GM13976 (cell line): ENCODE measurements at regions not wholly inside any gene's neighbourhood (a gene's known extent, or its start where the extent isn't known, plus 50 kb on each side); places are given as distances from the start of the nearest gene placed in this dataset.

Experiments
- DNase-seq: peaks from one replicate; pipeline ENCODE4 v3.0.0; 2012; ENCODE audit warnings: low spot score
- in situ Hi-C: fragments of 300-500 bp; cut with MboI; formaldehyde crosslinking; loops from one replicate; pipeline ENCODE4 v1.12.0; 2022; ENCODE audit warnings: low sequenced_read_pairs, mixed read lengths, inconsistent platforms; ENCODE audit not compliant: unreplicated experiment
- TF ChIP-seq, protein P1 (sequence below): IDR thresholded peaks from 2 replicates; pipeline ENCODE4 v1.5.1; 2012; ENCODE audit warnings: borderline replicate concordance, mild to moderate bottlenecking; ENCODE audit not compliant: insufficient read depth; ENCODE audit errors: extremely low read depth, missing control alignments, control extremely low read depth

DNA sequence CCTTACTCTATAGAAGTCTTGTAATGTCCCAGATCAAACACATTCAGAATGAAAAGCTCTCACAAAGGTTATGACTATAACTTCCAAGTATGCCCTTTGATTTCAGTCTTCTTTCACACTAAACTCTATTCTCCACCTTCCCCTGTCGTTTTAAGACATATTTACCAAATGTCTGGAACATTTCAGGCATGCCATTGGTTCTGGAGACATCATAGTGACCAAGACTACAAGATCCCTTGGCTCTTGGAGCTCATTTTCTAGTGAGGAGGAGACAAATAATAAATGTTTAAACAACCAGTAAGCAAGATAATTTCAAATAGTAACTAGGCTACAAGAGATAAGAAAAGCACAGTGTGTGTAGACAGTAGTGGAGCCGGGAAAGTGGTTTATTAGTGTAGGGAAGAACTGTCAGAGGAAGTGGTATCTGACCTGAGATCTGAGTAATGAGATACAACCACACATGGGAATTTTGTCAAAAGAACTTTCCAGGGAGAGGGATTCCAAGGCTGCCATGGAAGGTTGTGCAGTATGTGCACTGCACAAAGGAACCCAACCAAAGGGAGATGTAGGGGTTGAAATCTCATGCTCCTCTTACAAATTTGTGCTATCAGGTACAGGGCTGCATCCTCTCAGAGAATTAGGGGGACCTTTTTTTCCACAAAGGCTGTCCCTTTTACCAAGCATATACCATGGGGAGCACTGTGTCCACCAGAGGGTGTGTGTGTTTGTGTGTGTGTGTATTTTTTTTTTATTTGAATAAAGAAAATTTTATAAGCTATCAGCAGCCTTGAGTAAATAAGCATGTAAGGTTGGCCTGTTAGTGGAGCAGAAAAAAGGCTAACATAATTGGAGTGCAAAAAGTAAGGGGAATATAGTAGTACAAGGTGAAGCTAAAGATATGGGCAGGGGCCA is 1279.1 kb upstream of the WWC1 start:
- in situ Hi-C loops = no loop called here
- TF ChIP-seq, protein P1, sequence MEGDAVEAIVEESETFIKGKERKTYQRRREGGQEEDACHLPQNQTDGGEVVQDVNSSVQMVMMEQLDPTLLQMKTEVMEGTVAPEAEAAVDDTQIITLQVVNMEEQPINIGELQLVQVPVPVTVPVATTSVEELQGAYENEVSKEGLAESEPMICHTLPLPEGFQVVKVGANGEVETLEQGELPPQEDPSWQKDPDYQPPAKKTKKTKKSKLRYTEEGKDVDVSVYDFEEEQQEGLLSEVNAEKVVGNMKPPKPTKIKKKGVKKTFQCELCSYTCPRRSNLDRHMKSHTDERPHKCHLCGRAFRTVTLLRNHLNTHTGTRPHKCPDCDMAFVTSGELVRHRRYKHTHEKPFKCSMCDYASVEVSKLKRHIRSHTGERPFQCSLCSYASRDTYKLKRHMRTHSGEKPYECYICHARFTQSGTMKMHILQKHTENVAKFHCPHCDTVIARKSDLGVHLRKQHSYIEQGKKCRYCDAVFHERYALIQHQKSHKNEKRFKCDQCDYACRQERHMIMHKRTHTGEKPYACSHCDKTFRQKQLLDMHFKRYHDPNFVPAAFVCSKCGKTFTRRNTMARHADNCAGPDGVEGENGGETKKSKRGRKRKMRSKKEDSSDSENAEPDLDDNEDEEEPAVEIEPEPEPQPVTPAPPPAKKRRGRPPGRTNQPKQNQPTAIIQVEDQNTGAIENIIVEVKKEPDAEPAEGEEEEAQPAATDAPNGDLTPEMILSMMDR = no peak
- DNase-seq = no peak

DNA sequence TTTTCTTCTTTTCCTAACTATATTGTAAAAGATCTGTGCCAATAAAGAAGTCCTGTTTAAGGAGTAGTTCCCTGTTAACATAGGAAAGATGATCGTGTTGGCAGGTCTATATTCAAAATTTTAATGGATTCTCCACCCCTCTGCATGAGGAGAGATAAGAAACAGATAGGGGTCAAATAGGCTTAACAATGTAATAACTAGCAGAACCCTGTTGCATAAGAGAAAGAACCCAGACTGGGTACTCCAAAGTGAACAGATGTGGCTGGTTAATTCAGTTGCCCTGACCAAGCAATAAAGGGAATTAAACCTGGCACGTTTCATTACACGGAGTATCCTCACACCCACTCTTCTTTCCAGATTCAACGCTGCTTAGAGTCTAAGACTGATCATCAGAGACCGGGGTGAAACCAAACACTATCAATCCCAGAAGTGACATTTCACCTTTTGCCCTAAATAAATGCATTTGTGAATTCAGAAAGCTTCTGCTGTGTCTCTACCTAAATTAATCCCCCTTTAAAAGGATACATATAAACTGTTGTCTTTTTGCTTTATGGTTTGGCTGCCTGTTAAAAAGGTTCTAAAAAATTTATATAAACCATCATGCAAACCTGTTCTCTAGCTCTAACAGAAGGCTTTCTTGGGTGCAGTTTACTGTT is 1276.9 kb upstream of the WWC1 start:
- in situ Hi-C loops = no loop called here
- TF ChIP-seq, protein P1 = no peak
- DNase-seq = no peak

DNA sequence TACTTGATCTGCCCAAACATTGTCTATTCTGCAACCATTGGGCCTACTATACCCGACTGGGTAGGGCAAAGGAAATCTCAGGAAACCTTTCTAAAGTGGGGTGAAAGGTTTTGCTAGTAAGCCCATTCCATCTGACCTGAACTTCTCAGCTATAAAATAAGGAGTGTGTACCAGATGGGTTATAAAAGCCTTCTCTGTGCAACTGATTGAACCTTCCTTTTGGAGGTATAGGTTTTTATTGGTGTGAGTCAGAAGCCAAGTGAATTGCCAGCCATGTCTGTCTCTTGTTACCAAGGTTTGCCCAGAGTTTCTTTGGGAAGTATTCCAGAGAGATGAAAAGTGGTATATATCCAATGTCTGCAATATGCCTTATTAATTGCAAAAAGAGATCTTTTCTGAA is 1271.0 kb upstream of the WWC1 start:
- TF ChIP-seq, protein P1 = no peak
- DNase-seq = no peak
- in situ Hi-C loops = no loop called here

DNA sequence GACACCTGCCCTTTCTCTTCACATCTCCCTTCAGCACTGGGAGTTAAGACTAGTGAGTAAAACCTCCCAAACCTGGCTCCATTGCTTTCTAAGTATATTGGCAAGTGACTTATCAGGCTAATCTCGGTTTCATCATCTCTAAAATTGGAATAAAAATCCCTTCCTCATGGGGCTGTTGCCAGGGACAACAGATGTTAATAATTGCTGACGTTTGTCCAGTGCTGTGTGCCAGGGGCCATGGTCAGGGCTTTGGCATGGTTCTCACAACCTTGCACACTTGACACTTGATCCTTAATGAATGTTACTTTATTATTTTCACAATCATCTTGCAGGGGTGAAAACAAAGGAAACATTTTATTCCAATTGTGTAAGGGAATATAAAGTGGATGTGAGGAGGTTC is 1262.0 kb upstream of the WWC1 start:
- DNase-seq = no peak
- in situ Hi-C loops = no loop called here
- TF ChIP-seq, protein P1 = no peak

DNA sequence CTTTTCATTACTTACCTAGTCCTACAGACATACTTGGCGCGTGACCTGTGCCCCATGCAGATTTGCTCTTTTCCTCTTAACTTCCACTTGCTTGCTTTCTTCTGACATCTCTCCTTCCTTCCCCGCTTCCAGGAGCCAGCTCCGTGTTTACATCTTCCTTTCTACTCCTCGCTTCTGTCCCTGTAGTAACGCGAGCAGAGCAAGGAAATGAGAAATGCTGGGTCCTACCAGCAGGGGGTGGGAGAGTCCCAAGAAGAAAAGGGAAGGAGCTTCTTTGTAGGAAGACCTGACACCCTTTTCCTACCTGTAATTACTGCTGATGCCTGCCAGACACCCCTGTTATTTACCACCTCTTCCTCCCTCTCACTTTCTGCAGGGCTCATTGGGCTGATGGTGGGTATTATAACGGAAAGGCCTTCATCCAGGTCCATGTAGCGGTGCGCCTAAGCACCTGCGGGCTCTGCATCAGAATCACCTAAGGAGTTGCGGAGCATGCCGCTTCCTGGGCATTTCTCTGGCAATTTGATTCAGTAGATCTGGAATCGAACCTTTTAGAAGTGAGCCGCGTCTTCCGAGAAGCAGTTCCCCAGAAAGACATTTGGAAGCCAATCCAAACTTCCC is 1260.8 kb upstream of the WWC1 start:
- in situ Hi-C loops = no loop called here
- DNase-seq = peak; percentile 10
- TF ChIP-seq, protein P1 = no peak

DNA sequence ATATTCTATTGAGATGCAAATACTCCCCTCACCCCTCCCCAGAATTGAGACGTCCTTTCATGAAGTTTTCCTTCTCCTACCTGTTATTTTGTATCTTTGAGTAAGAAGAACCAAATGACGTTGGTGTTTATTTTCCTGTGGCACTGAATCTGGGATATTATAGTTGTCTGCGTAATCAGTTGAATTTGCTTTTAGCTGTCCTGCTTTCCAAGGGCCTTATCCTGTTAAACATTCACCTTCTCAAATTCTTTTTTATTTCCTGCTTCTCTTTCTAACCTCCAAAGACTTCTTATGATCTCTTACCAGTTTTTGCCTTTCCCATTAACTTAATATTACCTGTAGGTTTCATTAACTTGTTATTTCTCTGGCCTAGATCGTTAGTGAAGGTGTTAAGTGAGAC is 1254.9 kb upstream of the WWC1 start:
- TF ChIP-seq, protein P1 = no peak
- in situ Hi-C loops = no loop called here
- no peak for DNase-seq
